Naive thymus-derived CD8-positive, alpha-beta T cell (primary cell): ENCODE measurements at regions not wholly inside any gene's neighbourhood (a gene's known extent, or its start where the extent isn't known, plus 50 kb on each side); places are given as distances from the start of the nearest gene placed in this dataset.
"Not testable (repeated sequence)": the region's sequence is repeated elsewhere in the genome, so short reads cannot be mapped to it uniquely, and the experiment has no call there.

Experiments used
- ATAC-seq, 2 donors: fragments of 150-1000 bp; cut with Tn5 transposase in 1 of 2; sonication (Bioruptor Pico), chemical (Tn5 transposase) in 1 of 2; 1 replicate in 1 of 2; 2 replicates in 1 of 2; pipeline ENCODE4 v1.10.0; 2021; ENCODE audit warnings: mild to moderate bottlenecking in 2 of 2, moderate library complexity in 2 of 2
- POLR2A ChIA-PET: fragments of 350-600 bp; sonication (Branson Sonifier 250); formaldehyde crosslinking; loops from one replicate; lab custom pipeline; 2021; ENCODE audit warnings: antibody characterized with exemption; lab: Charles Lee
- DNase-seq, 10 donors: peaks; one replicate each; pipeline versions ENCODE4 v3.0.0 to v3.0.0-alpha.2; 2020 to 2022
- H3K27ac Mint-ChIP-seq, 10 donors: one replicate each; pipeline ENCODE4 v1.8.0; 2020 to 2022; ENCODE audit warnings: mild to moderate bottlenecking in 10 of 10, mixed read lengths in 10 of 10, moderate library complexity in 4 of 10, inconsistent platforms in 1 of 10
- H3K27me3 Mint-ChIP-seq, 5 donors: one replicate each; pipeline ENCODE4 v1.8.0; 2021 to 2022; ENCODE audit warnings: mixed read lengths in 5 of 5
- H3K36me3 Mint-ChIP-seq, 3 donors: one replicate each; pipeline ENCODE4 v1.8.0; 2020 to 2022; ENCODE audit warnings: mixed read lengths in 3 of 3, mild to moderate bottlenecking in 2 of 3, inconsistent platforms in 1 of 3
- H3K4me1 Mint-ChIP-seq, 4 donors: one replicate each; pipeline ENCODE4 v1.8.0; 2021 to 2022; ENCODE audit warnings: mixed read lengths in 4 of 4
- H3K4me3 Mint-ChIP-seq, 10 donors: one replicate each; pipeline ENCODE4 v1.8.0; 2020 to 2022; ENCODE audit warnings: mild to moderate bottlenecking in 10 of 10, mixed read lengths in 10 of 10, moderate library complexity in 6 of 10, inconsistent platforms in 1 of 10
- H3K9me3 Mint-ChIP-seq, 9 donors: one replicate each; pipeline ENCODE4 v1.8.0; 2020 to 2022; ENCODE audit warnings: mixed read lengths in 9 of 9, mild to moderate bottlenecking in 3 of 9, inconsistent platforms in 1 of 9, moderate library complexity in 1 of 9

DNA sequence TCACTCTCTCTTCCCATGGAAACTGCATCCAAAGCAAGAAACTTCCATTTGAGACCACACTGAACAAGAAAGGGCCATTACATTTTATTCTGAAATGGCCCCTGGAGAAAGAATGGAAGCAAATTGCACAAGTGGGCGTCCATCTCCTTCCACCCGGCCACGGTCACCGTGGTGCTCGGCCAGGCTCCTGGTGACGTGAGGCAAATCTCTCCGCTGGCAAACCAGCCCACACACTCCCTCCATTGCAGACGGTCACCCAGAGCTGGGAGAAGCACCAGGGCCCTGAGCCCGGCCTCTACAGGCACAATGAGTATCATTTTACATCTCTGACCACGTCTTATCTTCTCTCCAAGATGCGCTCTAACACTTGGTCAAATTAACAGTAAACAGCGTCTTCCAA is 126.1 kb upstream of the FAM20C start:
- no peaks in the 10 kb centered on the region for H3K9me3 Mint-ChIP-seq
- H3K27ac Mint-ChIP-seq, result peak overlapping the region in 1 of 10 donors; percentile 55
- no peaks in the 10 kb centered on the region for H3K36me3 Mint-ChIP-seq
- H3K4me1 Mint-ChIP-seq, result peaks cover 0 to 4% (median 0%) of the 10 kb centered on the region in 4 donors
- ATAC-seq (no peak), DNase-seq (no peak)
- H3K4me3 Mint-ChIP-seq, result no peak overlapping the region
- peaks cover 0 to 10% (median 0%) of the 10 kb centered on the region in 5 donors for H3K27me3 Mint-ChIP-seq
- POLR2A ChIA-PET, result no interaction called here

- H3K27ac Mint-ChIP-seq, result no peak overlapping the region
Observed at GRCh38 chr7:66741-67140, 125.6 kb upstream of the FAM20C start.

DNA sequence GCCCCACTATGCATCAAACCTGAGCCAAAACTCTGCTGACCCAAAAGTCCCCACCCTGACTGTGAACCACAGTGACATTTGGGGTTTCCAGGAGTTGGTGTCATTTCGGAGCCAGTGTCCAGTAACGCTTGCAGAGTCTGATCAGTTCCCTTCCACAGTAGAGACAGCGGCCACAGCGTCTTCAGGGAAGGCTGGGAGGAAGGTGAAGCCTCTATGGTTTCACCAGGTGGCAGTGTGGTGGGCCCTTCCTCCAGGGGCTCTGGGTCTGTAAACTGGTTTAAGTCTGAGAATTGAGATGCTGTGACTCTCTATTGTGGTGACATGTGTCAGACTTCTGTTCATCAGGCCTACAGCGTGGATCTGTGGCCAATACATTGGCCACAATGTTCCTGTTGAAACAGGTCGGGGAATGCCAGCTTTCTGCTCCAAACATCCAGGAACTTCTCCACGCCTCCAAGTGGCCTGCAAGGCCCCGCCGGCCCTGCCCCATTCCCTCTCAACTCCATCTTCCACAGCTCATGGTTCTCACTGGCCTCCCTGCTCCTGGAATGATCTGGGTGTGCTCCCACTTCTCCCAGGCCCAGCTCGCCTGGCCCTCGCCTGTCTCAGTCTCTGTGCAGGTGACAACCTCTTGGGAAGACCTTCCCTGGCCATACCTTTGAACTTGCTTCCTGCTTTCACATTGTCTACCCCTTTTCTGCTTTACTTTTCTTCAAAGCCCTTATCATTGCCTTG is 124.5 kb upstream of the FAM20C start:
- H3K27me3 Mint-ChIP-seq, result peaks cover 0 to 10% (median 0%) of the 10 kb centered on the region in 5 donors
- no peak for ATAC-seq
- peaks cover 0 to 4% (median 0%) of the 10 kb centered on the region in 4 donors for H3K4me1 Mint-ChIP-seq
- DNase-seq, result no peak
- POLR2A ChIA-PET, result no interaction called here
- H3K4me3 Mint-ChIP-seq, result no peak overlapping the region
- H3K27ac Mint-ChIP-seq, result peak overlapping the region in 1 of 10 donors; percentile 58
- H3K36me3 Mint-ChIP-seq, result no peaks in the 10 kb centered on the region
- no peaks in the 10 kb centered on the region for H3K9me3 Mint-ChIP-seq

More at GRCh38 chr7:66741-67140, 125.6 kb upstream of the FAM20C start:
- Mint-ChIP-seq H3K4me3 (no peak overlapping the region), H3K27me3 (peaks cover 0 to 10% (median 0%) of the 10 kb centered on the region in 5 donors), H3K4me1 (peaks cover 0 to 4% (median 0%) of the 10 kb centered on the region in 4 donors), H3K9me3 (no peaks in the 10 kb centered on the region), H3K36me3 (no peaks in the 10 kb centered on the region)
- POLR2A ChIA-PET, result no interaction called here
- ATAC-seq (no peak), DNase-seq (no peak)

DNA sequence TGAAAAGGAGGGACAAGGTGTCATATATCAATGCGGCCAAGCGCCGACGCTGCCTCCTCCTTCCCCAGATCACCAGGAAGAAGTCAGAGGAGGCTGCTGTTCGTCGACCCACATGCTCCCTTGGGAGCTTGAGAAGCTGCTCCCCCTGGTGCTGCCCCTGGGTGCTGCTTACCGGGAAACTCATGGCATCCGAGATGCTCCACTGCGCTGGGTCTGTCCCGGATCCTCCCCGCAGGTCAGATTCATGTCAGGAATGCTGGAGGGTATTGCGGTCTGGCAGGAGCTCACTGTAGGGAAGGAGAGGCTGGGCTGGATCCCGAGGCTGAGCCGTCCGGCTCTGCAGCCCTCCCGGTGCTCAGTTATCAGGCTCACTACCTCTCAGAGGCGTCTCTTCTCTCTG is 123.7 kb upstream of the FAM20C start:
- no peaks in the 10 kb centered on the region for H3K9me3 Mint-ChIP-seq
- ATAC-seq, result no peak
- no peaks in the 10 kb centered on the region for H3K36me3 Mint-ChIP-seq
- H3K27ac Mint-ChIP-seq, result no peak overlapping the region
- H3K4me1 Mint-ChIP-seq, result peaks cover 0 to 3% (median 0%) of the 10 kb centered on the region in 4 donors
- peak in 1 of 10 donors; percentile 52 for DNase-seq
- POLR2A ChIA-PET, result no interaction called here
- no peak overlapping the region for H3K4me3 Mint-ChIP-seq
- peaks cover 0 to 10% (median 0%) of the 10 kb centered on the region in 5 donors for H3K27me3 Mint-ChIP-seq

DNA sequence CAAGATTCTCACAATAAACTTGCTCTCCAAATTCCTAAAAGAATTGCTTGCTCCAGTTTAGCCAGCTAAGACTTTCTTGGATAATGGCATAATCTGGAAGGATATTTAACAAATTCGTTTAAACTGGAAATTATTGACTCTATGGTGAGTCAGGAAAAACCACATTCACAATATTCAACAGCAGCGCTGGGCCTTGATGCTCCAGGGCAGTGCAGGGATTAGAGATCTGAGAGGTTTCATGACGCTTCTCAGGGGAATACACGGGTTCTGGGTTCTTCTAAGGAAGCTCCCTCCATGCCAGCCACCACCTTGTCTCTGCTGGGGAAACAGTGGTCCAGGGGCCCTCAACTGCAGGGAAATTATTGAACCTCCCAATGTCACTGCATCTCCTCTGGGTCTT is 123.3 kb upstream of the FAM20C start:
- H3K27ac Mint-ChIP-seq, POLR2A ChIA-PET, ATAC-seq, H3K4me3 Mint-ChIP-seq, H3K36me3 Mint-ChIP-seq, H3K9me3 Mint-ChIP-seq, DNase-seq, H3K4me1 Mint-ChIP-seq: not testable (repeated sequence)
- H3K27me3 Mint-ChIP-seq, result peaks cover 0 to 10% (median 0%) of the 10 kb centered on the region in 5 donors

DNA sequence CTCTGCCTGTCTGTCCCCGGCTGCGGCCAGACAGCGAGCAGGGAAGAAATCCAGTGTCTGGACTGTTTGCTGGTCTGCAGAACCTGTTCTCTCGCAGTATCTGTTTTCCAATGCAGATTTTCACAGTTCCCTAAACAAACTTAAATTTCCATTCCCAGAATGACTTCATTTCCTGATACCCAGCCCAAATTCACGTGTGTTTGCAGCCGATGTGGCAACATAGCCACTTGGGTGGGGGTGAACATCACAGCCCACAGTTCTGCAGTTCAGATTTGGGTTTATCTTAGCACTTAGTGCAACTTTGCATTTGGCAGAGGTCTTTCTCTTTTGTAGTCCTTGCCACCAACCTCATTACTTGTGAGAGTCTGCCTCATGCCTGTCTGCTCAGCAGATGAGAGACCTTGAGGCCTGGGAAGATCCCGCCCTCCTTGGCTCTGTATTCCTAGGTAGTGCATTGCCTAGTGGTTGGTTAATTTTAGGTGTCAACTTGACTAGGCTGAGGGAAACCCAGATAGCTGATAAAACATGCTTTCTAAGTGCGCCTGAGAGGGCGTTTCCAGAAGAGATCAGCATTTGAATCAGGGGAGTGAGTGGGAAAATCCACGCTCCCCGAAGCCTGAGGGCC is 122.8 kb upstream of the FAM20C start:
- peak in 1 of 10 donors; percentile 7 for DNase-seq
- H3K27me3 Mint-ChIP-seq, result peaks cover 0 to 10% (median 0%) of the 10 kb centered on the region in 5 donors
- H3K27ac Mint-ChIP-seq, ATAC-seq, H3K9me3 Mint-ChIP-seq, H3K4me1 Mint-ChIP-seq, POLR2A ChIA-PET, H3K4me3 Mint-ChIP-seq, H3K36me3 Mint-ChIP-seq: not testable (repeated sequence)

DNA sequence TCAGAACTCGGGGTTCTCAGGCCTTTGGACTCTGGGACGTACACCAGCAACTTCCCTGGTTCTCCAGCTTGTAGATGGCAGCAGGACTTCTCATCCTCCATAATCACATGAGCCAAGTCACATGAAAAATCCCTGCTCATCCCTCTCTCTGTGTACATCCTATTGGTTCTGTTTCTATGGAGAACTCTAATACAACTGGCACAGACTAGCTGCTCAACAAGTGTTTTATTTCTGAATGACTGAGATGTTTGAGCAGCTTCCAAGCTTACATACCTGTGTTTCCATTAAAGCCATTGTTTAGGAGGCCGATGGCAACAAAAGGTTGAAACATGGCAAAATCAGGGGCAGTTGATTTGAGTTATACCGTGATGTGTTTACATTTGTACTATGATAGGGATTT is 122.2 kb upstream of the FAM20C start:
- POLR2A ChIA-PET, DNase-seq, H3K9me3 Mint-ChIP-seq, H3K36me3 Mint-ChIP-seq, ATAC-seq, H3K27ac Mint-ChIP-seq, H3K27me3 Mint-ChIP-seq, H3K4me3 Mint-ChIP-seq, H3K4me1 Mint-ChIP-seq: not testable (repeated sequence)

GRCh38 chr7:70989-71388 is 121.4 kb upstream of the FAM20C start:
- H3K4me1 Mint-ChIP-seq, H3K36me3 Mint-ChIP-seq, DNase-seq, H3K9me3 Mint-ChIP-seq, H3K27me3 Mint-ChIP-seq, ATAC-seq, POLR2A ChIA-PET, H3K4me3 Mint-ChIP-seq: not testable (repeated sequence)
- H3K27ac Mint-ChIP-seq, result peak overlapping the region in 2 of 10 donors; percentile 22 to 29

GRCh38 chr7:72266-73057 is 119.9 kb upstream of the FAM20C start:
- H3K4me3 Mint-ChIP-seq, DNase-seq: not testable (repeated sequence)

GRCh38 chr7:73058-73331 is 119.4 kb upstream of the FAM20C start:
- H3K27me3 Mint-ChIP-seq, result not testable (repeated sequence)

More at GRCh38 chr7:72266-73057, 119.9 kb upstream of the FAM20C start:
- H3K27ac Mint-ChIP-seq, H3K4me1 Mint-ChIP-seq, H3K9me3 Mint-ChIP-seq, POLR2A ChIA-PET, H3K27me3 Mint-ChIP-seq, H3K36me3 Mint-ChIP-seq, ATAC-seq: not testable (repeated sequence)

GRCh38 chr7:74008-74540 is 118.3 kb upstream of the FAM20C start:
- H3K4me3 Mint-ChIP-seq, H3K4me1 Mint-ChIP-seq, ATAC-seq, DNase-seq, POLR2A ChIA-PET, H3K36me3 Mint-ChIP-seq, H3K9me3 Mint-ChIP-seq, H3K27me3 Mint-ChIP-seq, H3K27ac Mint-ChIP-seq: not testable (repeated sequence)

More at GRCh38 chr7:73058-73331, 119.4 kb upstream of the FAM20C start:
- H3K27ac Mint-ChIP-seq, DNase-seq, ATAC-seq, H3K4me3 Mint-ChIP-seq, H3K4me1 Mint-ChIP-seq, H3K9me3 Mint-ChIP-seq, POLR2A ChIA-PET, H3K36me3 Mint-ChIP-seq: not testable (repeated sequence)

GRCh38 chr7:75511-75910 is 116.9 kb upstream of the FAM20C start:
- DNase-seq, H3K27me3 Mint-ChIP-seq, POLR2A ChIA-PET, H3K4me3 Mint-ChIP-seq, H3K4me1 Mint-ChIP-seq, H3K27ac Mint-ChIP-seq, ATAC-seq, H3K36me3 Mint-ChIP-seq, H3K9me3 Mint-ChIP-seq: not testable (repeated sequence)

GRCh38 chr7:76202-76601 is 116.2 kb upstream of the FAM20C start:
- H3K9me3 Mint-ChIP-seq, POLR2A ChIA-PET, ATAC-seq, H3K27ac Mint-ChIP-seq, H3K4me1 Mint-ChIP-seq, H3K4me3 Mint-ChIP-seq, H3K27me3 Mint-ChIP-seq, H3K36me3 Mint-ChIP-seq, DNase-seq: not testable (repeated sequence)
